Cardiac muscle cell (in vitro differentiated cells and primary cell): ENCODE measurements at regions not wholly inside any gene's neighbourhood (a gene's known extent, or its start where the extent isn't known, plus 50 kb on each side); places are given as distances from the start of the nearest gene placed in this dataset.
A peak's percentile ranks its signal among the peaks of the same experiment; 100 is the strongest.

Experiments used
- DNase-seq, 2 donors: peaks; one replicate each; pipeline versions ENCODE4 v3.0.0 to v3.0.0-alpha.2; 2010 to 2017; ENCODE audit warnings: low read depth in 1 of 2, low spot score in 1 of 2
- H3K27ac ChIP-seq: fragments of 200-600 bp; sonication (generic); 2 replicates; pipeline ENCODE4 v1.5.1; 2016
- H3K27me3 ChIP-seq: fragments of 200-600 bp; sonication (generic); 2 replicates; pipeline ENCODE4 v1.6.0; 2016; ENCODE audit warnings: control low read depth
- H3K36me3 ChIP-seq: fragments of 200-600 bp; sonication (generic); 2 replicates; pipeline ENCODE4 v1.5.1; 2016; ENCODE audit warnings: control low read depth
- H3K4me1 ChIP-seq: fragments of 200-600 bp; sonication (generic); 2 replicates; pipeline ENCODE4 v1.8.1; 2017; ENCODE audit warnings: low read depth, mild to moderate bottlenecking, mixed run types
- H3K4me3 ChIP-seq: fragments of 200-600 bp; sonication (generic); 2 replicates; pipeline ENCODE4 v1.5.1; 2016; ENCODE audit warnings: mild to moderate bottlenecking
- H3K9me3 ChIP-seq: fragments of 200-600 bp; sonication (generic); 2 replicates; pipeline ENCODE4 v1.5.1; 2017; ENCODE audit warnings: low read depth, mild to moderate bottlenecking, control low read depth
- TF ChIP-seq, protein P1 (sequence below): IDR thresholded peaks from 2 replicates; pipeline ENCODE4 v1.5.1; 2012; ENCODE audit warnings: low read depth, mild to moderate bottlenecking, low read length

- no peaks in the 10 kb centered on the region for H3K9me3 ChIP-seq
- no peaks in the 10 kb centered on the region for H3K27me3 ChIP-seq
- H3K4me3 ChIP-seq: no peak overlapping the region
- peaks cover 3% of the 10 kb centered on the region for H3K4me1 ChIP-seq
- TF ChIP-seq, protein P1, sequence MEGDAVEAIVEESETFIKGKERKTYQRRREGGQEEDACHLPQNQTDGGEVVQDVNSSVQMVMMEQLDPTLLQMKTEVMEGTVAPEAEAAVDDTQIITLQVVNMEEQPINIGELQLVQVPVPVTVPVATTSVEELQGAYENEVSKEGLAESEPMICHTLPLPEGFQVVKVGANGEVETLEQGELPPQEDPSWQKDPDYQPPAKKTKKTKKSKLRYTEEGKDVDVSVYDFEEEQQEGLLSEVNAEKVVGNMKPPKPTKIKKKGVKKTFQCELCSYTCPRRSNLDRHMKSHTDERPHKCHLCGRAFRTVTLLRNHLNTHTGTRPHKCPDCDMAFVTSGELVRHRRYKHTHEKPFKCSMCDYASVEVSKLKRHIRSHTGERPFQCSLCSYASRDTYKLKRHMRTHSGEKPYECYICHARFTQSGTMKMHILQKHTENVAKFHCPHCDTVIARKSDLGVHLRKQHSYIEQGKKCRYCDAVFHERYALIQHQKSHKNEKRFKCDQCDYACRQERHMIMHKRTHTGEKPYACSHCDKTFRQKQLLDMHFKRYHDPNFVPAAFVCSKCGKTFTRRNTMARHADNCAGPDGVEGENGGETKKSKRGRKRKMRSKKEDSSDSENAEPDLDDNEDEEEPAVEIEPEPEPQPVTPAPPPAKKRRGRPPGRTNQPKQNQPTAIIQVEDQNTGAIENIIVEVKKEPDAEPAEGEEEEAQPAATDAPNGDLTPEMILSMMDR: no peak
- no peak for DNase-seq
- no peak overlapping the region for H3K27ac ChIP-seq
- no peaks in the 10 kb centered on the region for H3K36me3 ChIP-seq
Observed at GRCh38 chr10:51004776-51005175, 69.5 kb upstream of the PRKG1 start.

- H3K27ac ChIP-seq: no peak overlapping the region
- TF ChIP-seq, protein P1: no peak
- H3K9me3 ChIP-seq: no peaks in the 10 kb centered on the region
- no peaks in the 10 kb centered on the region for H3K36me3 ChIP-seq
- no peak for DNase-seq
- H3K27me3 ChIP-seq: no peaks in the 10 kb centered on the region
- no peak overlapping the region for H3K4me3 ChIP-seq
- H3K4me1 ChIP-seq: peaks cover 3% of the 10 kb centered on the region
Observed at GRCh38 chr10:51005551-51005950, 68.7 kb upstream of the PRKG1 start.

- TF ChIP-seq, protein P1: no peak
- peaks cover 3% of the 10 kb centered on the region for H3K4me1 ChIP-seq
- H3K36me3 ChIP-seq: no peaks in the 10 kb centered on the region
- H3K4me3 ChIP-seq: no peak overlapping the region
- H3K27ac ChIP-seq: no peak overlapping the region
- no peaks in the 10 kb centered on the region for H3K9me3 ChIP-seq
- DNase-seq: no peak
- no peaks in the 10 kb centered on the region for H3K27me3 ChIP-seq
Observed at GRCh38 chr10:51006686-51007085, 67.6 kb upstream of the PRKG1 start.

- no peak overlapping the region for H3K27ac ChIP-seq
- H3K36me3 ChIP-seq: no peaks in the 10 kb centered on the region
- H3K4me3 ChIP-seq: no peak overlapping the region
- TF ChIP-seq, protein P1: no peak
- DNase-seq: peak in 1 of 2 donors; percentile 45
- no peaks in the 10 kb centered on the region for H3K9me3 ChIP-seq
- H3K4me1 ChIP-seq: peaks cover 3% of the 10 kb centered on the region
- H3K27me3 ChIP-seq: no peaks in the 10 kb centered on the region
Observed at GRCh38 chr10:51007781-51008180, 66.5 kb upstream of the PRKG1 start.

DNA sequence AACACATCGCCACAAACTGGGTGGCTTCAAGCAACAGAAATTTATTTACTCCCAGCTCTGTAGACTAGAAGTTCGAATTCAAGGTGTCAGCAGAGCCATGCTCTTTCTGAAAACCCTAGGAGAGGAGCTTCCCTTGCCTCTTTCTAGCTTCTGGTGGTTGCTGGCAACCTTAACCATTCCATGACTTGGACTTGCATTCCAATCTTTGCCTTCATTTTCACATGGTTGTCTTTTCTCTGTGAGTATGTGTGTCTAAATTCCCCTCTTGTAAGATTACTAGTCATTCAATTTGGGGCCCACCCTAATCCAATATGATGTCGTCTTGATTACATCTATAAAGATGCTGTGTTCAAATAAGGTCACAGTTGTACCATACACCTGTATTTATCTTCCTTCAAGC lies 65.9 kb upstream of the PRKG1 start:
- DNase-seq: no peak
- no peaks in the 10 kb centered on the region for H3K9me3 ChIP-seq
- no peaks in the 10 kb centered on the region for H3K36me3 ChIP-seq

More for the DNA sequence above, 65.9 kb upstream of the PRKG1 start:
- Histone ChIP-seq H3K27me3 (no peaks in the 10 kb centered on the region), H3K27ac (no peak overlapping the region), H3K4me3 (no peak overlapping the region), H3K4me1 (peaks cover 3% of the 10 kb centered on the region)
- TF ChIP-seq, protein P1: no peak
